Smooth muscle cell (in vitro differentiated cells): ENCODE measurements at regions not wholly inside any gene's neighbourhood (a gene's known extent, or its start where the extent isn't known, plus 50 kb on each side); places are given as distances from the start of the nearest gene placed in this dataset.

Source experiments
- DNase-seq: peaks from one replicate; lab custom pipeline; 2025; ENCODE audit not compliant: unreplicated experiment; lab: John Stamatoyannopoulos, UW
- H2AFZ ChIP-seq: fragments of 200-600 bp; sonication (generic); 2 replicates; pipeline ENCODE4 v1.6.0; 2016; ENCODE audit warnings: antibody characterized with exemption, low read depth, mild to moderate bottlenecking
- H3F3A ChIP-seq: fragments of 200-600 bp; sonication (generic); 2 replicates; pipeline ENCODE4 v1.6.0; 2017; ENCODE audit warnings: antibody characterized with exemption, low read depth
- H3K27ac ChIP-seq: fragments of 200-600 bp; sonication (generic); 2 replicates; pipeline ENCODE4 v1.5.1; 2016; ENCODE audit warnings: low read depth, mild to moderate bottlenecking
- H3K27me3 ChIP-seq: fragments of 200-600 bp; sonication (generic); 2 replicates; pipeline ENCODE4 v1.6.1; 2016; ENCODE audit warnings: low read depth, mild to moderate bottlenecking
- H3K36me3 ChIP-seq: fragments of 200-600 bp; sonication (generic); 2 replicates; pipeline ENCODE4 v1.5.1; 2016; ENCODE audit warnings: low read depth
- H3K4me1 ChIP-seq: fragments of 200-600 bp; sonication (generic); 2 replicates; pipeline ENCODE4 v1.5.1; 2016; ENCODE audit warnings: low read depth
- H3K4me2 ChIP-seq: fragments of 200-600 bp; sonication (generic); 2 replicates; pipeline ENCODE4 v1.6.0; 2016; ENCODE audit warnings: mild to moderate bottlenecking
- H3K4me3 ChIP-seq: fragments of 200-600 bp; sonication (generic); 2 replicates; pipeline ENCODE4 v1.5.1; 2016; ENCODE audit warnings: mild to moderate bottlenecking
- H3K79me2 ChIP-seq: fragments of 200-600 bp; sonication (generic); 2 replicates; pipeline ENCODE4 v1.6.0; 2016; ENCODE audit warnings: low read depth, mild to moderate bottlenecking
- H3K9ac ChIP-seq: fragments of 200-600 bp; sonication (generic); 2 replicates; pipeline ENCODE4 v1.6.0; 2016; ENCODE audit warnings: low read depth
- H3K9me3 ChIP-seq: fragments of 200-600 bp; sonication (generic); replicated peaks from 2 replicates; pipeline ENCODE4 v1.5.1; 2016; ENCODE audit warnings: low read depth
- H4K20me1 ChIP-seq: fragments of 200-600 bp; sonication (generic); 2 replicates; pipeline ENCODE4 v1.6.0; 2016; ENCODE audit warnings: low read depth
- WGBS: methylation state at CpG from one replicate; pipeline ENCODE4 v1.1.7; 2016; ENCODE audit warnings: low lambda C conversion rate; 5-methylcytosine and 5-hydroxymethylcytosine counted together
- TF ChIP-seq, protein P1 (sequence below): fragments of 200-600 bp; sonication (generic); IDR thresholded peaks from 2 replicates; pipeline ENCODE4 v1.5.1; 2017; ENCODE audit warnings: borderline replicate concordance, mild to moderate bottlenecking, antibody characterized with exemption; ENCODE audit not compliant: insufficient read depth, poor library complexity, severe bottlenecking

DNA sequence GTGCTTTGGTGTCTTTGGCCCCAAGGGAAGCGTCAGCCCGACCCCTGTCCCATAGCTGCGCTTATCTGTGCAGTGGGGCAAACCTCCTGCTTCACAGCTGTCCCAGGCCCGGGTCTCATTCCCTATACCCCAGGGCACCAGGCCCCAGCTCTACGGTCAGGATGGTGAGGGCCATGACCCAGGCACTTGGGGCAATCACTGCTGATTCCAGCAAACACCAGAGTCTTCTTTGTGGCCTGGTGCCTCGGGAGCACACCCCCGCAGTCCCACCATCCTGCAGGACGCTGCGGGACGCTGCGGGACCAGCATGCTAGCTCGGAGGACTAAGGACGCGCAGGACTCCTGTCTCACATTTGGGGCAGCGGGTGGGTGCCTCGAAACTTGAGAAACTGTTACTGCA is 116.9 kb upstream of the HDAC4 start:
- no peak overlapping the region for H3K9ac ChIP-seq
- H2AFZ ChIP-seq, result no peak overlapping the region
- no peaks in the 10 kb centered on the region for H3K36me3 ChIP-seq
- WGBS, result 95% methylated on average over 16 of the region's 16 CpGs
- H3K79me2 ChIP-seq, result no peaks in the 10 kb centered on the region
- no peak for DNase-seq
- TF ChIP-seq, protein P1, sequence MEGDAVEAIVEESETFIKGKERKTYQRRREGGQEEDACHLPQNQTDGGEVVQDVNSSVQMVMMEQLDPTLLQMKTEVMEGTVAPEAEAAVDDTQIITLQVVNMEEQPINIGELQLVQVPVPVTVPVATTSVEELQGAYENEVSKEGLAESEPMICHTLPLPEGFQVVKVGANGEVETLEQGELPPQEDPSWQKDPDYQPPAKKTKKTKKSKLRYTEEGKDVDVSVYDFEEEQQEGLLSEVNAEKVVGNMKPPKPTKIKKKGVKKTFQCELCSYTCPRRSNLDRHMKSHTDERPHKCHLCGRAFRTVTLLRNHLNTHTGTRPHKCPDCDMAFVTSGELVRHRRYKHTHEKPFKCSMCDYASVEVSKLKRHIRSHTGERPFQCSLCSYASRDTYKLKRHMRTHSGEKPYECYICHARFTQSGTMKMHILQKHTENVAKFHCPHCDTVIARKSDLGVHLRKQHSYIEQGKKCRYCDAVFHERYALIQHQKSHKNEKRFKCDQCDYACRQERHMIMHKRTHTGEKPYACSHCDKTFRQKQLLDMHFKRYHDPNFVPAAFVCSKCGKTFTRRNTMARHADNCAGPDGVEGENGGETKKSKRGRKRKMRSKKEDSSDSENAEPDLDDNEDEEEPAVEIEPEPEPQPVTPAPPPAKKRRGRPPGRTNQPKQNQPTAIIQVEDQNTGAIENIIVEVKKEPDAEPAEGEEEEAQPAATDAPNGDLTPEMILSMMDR, result no peak
- no peaks in the 10 kb centered on the region for H4K20me1 ChIP-seq
- H3F3A ChIP-seq, result no peaks in the 10 kb centered on the region
- H3K4me3 ChIP-seq, result no peak overlapping the region
- no peak overlapping the region for H3K4me2 ChIP-seq
- H3K27me3 ChIP-seq, result no peaks in the 10 kb centered on the region
- H3K4me1 ChIP-seq, result no peaks in the 10 kb centered on the region
- H3K27ac ChIP-seq, result no peak overlapping the region
- no peaks in the 10 kb centered on the region for H3K9me3 ChIP-seq

DNA sequence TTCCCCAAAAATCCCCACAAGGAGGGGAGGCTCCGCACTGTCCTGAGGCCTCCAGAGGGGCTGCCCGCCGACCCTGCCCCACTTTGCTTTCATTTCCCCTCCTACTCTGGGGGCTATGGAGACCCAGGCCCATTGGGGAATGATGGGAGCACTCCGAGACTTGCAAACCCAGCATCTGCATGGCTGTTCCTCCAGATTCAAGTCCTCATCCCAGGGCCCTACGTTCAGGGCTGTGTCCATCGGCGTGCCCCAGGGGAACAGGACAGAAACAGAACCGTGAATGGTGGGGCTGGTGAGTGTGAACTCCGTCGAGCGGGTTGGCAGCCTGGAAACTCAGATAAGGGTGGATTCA is 116.1 kb upstream of the HDAC4 start:
- Histone ChIP-seq H3K4me1 (no peaks in the 10 kb centered on the region), H3K79me2 (no peaks in the 10 kb centered on the region), H3K9ac (no peak overlapping the region), H3K4me2 (no peak overlapping the region), H2AFZ (no peak overlapping the region), H3K27ac (no peak overlapping the region), H3K36me3 (no peaks in the 10 kb centered on the region), H3K27me3 (no peaks in the 10 kb centered on the region), H3K9me3 (no peaks in the 10 kb centered on the region), H3F3A (no peaks in the 10 kb centered on the region), H3K4me3 (no peak overlapping the region), H4K20me1 (no peaks in the 10 kb centered on the region)
- WGBS, result 80% methylated on average over 11 of the region's 11 CpGs
- TF ChIP-seq, protein P1, result no peak
- DNase-seq, result no peak

DNA sequence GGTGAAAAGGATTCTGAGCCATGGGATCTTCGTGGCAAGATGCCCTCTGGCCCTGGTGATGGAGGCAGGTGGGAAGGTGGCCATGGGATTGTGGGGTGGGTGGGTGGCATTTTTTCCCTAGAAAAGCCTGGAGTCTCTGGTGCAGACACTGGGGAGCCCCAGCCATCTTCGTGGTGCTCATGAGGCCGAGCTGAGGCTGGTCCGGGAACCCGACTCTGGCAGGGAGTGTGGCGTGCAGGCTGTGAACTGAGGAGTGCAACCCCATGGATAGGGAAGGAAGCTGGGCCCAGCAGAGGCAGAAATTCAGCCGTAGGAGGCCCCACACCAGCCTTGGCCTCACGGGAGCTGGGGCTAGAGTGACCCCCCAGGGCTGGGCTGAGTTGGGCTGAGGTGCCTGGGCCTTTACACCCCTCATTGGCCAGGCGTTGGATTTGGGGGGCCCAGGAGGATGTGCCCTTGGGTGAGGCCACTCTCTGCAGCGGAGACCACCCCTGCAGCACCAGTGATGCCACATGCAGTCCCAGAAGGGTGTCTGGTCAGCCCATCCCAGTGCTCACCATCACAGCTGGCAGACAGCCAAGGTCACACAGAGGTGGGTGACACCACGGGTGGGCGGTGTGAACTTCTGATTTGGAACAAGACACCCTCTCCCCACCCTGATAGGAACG is 115.6 kb upstream of the HDAC4 start:
- H3K9ac ChIP-seq, result no peak overlapping the region
- DNase-seq, result no peak
- no peaks in the 10 kb centered on the region for H3K9me3 ChIP-seq
- H3K27ac ChIP-seq, result no peak overlapping the region
- H3K36me3 ChIP-seq, result no peaks in the 10 kb centered on the region
- H3F3A ChIP-seq, result no peaks in the 10 kb centered on the region
- no peaks in the 10 kb centered on the region for H4K20me1 ChIP-seq
- H3K4me3 ChIP-seq, result no peak overlapping the region
- no peaks in the 10 kb centered on the region for H3K27me3 ChIP-seq
- no peak overlapping the region for H3K4me2 ChIP-seq
- TF ChIP-seq, protein P1, result no peak
- H3K79me2 ChIP-seq, result no peaks in the 10 kb centered on the region
- no peaks in the 10 kb centered on the region for H3K4me1 ChIP-seq
- H2AFZ ChIP-seq, result no peak overlapping the region
- WGBS, result 90% methylated on average over 13 of the region's 13 CpGs

DNA sequence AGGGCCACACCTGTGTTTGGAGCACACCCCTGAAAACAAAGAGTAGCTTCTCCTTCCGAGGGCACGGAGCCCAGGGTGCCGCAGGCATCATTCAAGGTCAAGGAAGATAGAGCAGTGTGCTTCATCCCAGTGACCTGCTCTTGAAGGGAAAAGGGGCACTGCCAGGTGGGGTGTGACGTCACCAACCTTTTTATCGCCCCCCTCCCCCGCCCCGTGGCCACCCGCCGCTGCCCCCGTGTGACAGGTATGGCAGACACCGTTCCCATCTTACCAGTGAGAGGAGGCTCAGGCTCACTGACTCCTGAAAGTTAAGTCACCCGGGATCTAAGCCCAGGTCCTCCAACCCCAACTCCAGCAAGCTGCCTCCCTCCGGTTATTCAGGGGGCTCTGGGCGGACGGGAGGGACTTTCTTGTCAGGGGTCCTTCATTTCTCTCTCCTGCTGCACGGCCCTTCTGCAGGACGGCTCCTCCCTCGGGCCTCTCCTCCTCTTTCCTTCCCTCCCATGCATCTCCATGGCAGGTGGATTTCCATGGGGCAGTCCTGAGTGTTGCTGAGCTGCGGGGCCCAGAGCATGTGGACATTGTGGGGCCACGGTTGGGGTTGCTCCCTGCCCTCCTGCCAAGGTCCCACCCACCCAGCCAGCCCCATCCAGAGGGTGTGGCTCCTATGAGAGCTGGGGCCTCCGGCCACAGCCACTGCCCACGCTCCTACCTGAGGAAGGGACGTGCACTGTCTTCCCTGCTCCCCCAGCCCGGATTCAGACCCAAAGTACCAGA is 114.1 kb upstream of the HDAC4 start:
- no peaks in the 10 kb centered on the region for H3K36me3 ChIP-seq
- no peaks in the 10 kb centered on the region for H3K9me3 ChIP-seq
- H3K4me3 ChIP-seq, result no peak overlapping the region
- no peaks in the 10 kb centered on the region for H3F3A ChIP-seq
- H3K9ac ChIP-seq, result no peak overlapping the region
- H3K4me2 ChIP-seq, result no peak overlapping the region
- no peaks in the 10 kb centered on the region for H4K20me1 ChIP-seq
- WGBS, result 79% methylated on average over 24 of the region's 24 CpGs
- H2AFZ ChIP-seq, result no peak overlapping the region
- no peak overlapping the region for H3K27ac ChIP-seq
- TF ChIP-seq, protein P1, result no peak
- H3K79me2 ChIP-seq, result no peaks in the 10 kb centered on the region
- no peaks in the 10 kb centered on the region for H3K27me3 ChIP-seq
- no peak for DNase-seq
- no peaks in the 10 kb centered on the region for H3K4me1 ChIP-seq
